Testis (tissue), 2 donors: ENCODE measurements at regions not wholly inside any gene's neighbourhood (a gene's known extent, or its start where the extent isn't known, plus 50 kb on each side); places are given as distances from the start of the nearest gene placed in this dataset.
"Not testable (repeated sequence)": the region's sequence is repeated elsewhere in the genome, so short reads cannot be mapped to it uniquely, and the experiment has no call there.

ENCODE experiments used
- DNase-seq: peaks from one replicate; pipeline ENCODE4 v3.0.0-alpha.2; 2019
- H3K27ac ChIP-seq, 2 donors: fragments of 200-600 bp; sonication (generic); one replicate each; pipeline ENCODE4 v1.5.1; 2019
- H3K27me3 ChIP-seq: fragments of 200-600 bp; sonication (generic); one replicate; pipeline ENCODE4 v1.5.1; 2019
- H3K36me3 ChIP-seq: fragments of 200-600 bp; sonication (generic); one replicate; pipeline ENCODE4 v1.5.1; 2017; ENCODE audit warnings: low read depth; ENCODE audit errors: missing control alignments
- H3K4me1 ChIP-seq: fragments of 200-600 bp; sonication (generic); one replicate; pipeline ENCODE4 v1.5.1; 2019
- H3K4me3 ChIP-seq, 2 donors: fragments of 200-600 bp; sonication (generic); one replicate each; pipeline ENCODE4 v1.5.1; 2017 to 2019
- H3K9me3 ChIP-seq: fragments of 200-600 bp; sonication (generic); one replicate; pipeline ENCODE4 v1.5.1; 2017
- POLR2A ChIP-seq: fragments of 450-650 bp; IDR thresholded peaks from one replicate; pipeline ENCODE4 v1.6.1; 2017; ENCODE audit warnings: antibody characterized with exemption, mild to moderate bottlenecking, moderate library complexity
- WGBS, 2 donors: methylation state at CpG; one replicate each; pipeline ENCODE4 v1.1.5; 2018; 5-methylcytosine and 5-hydroxymethylcytosine counted together
- intact Hi-C: fragments of 100-400 bp; cut with DNase I; formaldehyde crosslinking; loops from one replicate; pipeline ENCODE4 v1.15.1; 2023; ENCODE audit warnings: low total_unique reads
- TF ChIP-seq, protein P1 (sequence below), 3 experiments: fragments of 450-650 bp in 2 of 3; fragments of 200-600 bp in 1 of 3; sonication (generic) in 1 of 3; IDR thresholded peaks; one replicate each; pipeline ENCODE4 v1.5.1; 2016 to 2019; ENCODE audit warnings: antibody characterized with exemption in 3 of 3, mild to moderate bottlenecking in 2 of 3, moderate library complexity in 1 of 3

DNA sequence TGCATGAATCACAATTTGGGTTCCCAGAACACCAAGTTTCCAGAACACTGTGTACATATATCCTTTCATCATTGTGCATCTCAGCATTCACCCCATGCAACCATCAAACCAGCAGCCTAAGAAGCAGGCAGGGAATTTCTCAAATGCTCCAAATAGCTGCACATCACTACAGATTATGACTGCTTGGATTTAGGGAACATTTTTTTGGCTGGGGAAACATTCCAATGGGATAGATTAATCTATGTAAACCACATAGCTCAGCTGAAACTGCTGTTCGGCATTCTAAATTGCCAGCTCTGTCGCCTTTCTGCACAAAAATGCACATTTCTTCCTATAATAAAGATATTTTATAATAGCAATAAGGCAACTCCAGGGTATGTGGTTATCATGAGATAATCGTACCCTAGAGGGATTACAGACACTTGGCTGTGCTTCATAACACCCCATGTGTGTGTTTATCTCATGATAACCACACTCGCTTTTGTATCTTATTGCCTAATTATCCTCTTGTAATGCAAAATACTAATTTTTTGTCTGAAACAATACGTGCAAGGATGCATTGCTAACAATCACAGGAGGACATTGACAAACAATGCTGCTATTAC lies 483.7 kb upstream of the DPH6 start:
- no peaks in the 10 kb centered on the region for H3K36me3 ChIP-seq
- 69 to 75% methylated on average over 5 of the region's 5 CpGs for WGBS, 2 donors
- no peaks in the 10 kb centered on the region for H3K27me3 ChIP-seq
- no peak overlapping the region for H3K4me3 ChIP-seq
- no peaks in the 10 kb centered on the region for H3K9me3 ChIP-seq
- DNase-seq, result no peak
- H3K4me1 ChIP-seq, result no peaks in the 10 kb centered on the region
- intact Hi-C loops, result no loop called here
- no peak overlapping the region for H3K27ac ChIP-seq
- no peak for TF ChIP-seq POLR2A

DNA sequence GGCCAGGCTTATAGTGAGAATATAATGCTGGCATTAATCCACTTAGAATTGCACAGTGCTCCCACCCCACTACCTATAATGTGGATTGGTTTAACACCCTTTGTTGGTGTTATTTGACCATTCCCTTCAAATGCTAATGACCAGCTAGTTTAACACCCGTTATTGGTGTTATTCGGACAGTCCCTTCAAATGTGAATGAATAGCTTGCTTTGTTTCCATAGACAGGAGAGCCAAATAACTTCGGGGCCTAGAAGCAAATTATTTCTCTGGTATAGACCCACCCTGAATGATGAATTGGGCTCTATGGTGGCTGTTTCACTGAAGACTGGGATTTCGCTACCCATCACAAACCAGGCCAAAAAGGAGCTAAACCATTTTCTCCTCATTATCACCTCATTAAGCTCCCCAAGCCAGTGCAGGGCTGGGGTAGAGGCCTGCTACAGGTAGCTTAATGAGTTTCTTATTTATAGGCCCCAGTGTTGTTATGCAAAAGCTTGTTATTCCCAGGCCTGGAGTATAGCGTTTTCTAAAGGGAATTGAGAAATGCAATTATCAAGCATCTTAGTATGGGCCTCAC lies 494.1 kb upstream of the DPH6 start:
- H3K9me3 ChIP-seq, result no peaks in the 10 kb centered on the region
- TF ChIP-seq, protein P1, sequence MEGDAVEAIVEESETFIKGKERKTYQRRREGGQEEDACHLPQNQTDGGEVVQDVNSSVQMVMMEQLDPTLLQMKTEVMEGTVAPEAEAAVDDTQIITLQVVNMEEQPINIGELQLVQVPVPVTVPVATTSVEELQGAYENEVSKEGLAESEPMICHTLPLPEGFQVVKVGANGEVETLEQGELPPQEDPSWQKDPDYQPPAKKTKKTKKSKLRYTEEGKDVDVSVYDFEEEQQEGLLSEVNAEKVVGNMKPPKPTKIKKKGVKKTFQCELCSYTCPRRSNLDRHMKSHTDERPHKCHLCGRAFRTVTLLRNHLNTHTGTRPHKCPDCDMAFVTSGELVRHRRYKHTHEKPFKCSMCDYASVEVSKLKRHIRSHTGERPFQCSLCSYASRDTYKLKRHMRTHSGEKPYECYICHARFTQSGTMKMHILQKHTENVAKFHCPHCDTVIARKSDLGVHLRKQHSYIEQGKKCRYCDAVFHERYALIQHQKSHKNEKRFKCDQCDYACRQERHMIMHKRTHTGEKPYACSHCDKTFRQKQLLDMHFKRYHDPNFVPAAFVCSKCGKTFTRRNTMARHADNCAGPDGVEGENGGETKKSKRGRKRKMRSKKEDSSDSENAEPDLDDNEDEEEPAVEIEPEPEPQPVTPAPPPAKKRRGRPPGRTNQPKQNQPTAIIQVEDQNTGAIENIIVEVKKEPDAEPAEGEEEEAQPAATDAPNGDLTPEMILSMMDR (IDR thresholded peaks at IDR 0.05), result no peak
- no peak for TF ChIP-seq POLR2A
- no peak for DNase-seq
- H3K4me3 ChIP-seq, result no peak overlapping the region
- no peaks in the 10 kb centered on the region for H3K4me1 ChIP-seq
- no peaks in the 10 kb centered on the region for H3K36me3 ChIP-seq
- intact Hi-C loops, result no loop called here
- H3K27ac ChIP-seq, result no peak overlapping the region
- WGBS, 2 donors, result 84 to 85% methylated on average over 5 of the region's 5 CpGs
- H3K27me3 ChIP-seq, result no peaks in the 10 kb centered on the region

DNA sequence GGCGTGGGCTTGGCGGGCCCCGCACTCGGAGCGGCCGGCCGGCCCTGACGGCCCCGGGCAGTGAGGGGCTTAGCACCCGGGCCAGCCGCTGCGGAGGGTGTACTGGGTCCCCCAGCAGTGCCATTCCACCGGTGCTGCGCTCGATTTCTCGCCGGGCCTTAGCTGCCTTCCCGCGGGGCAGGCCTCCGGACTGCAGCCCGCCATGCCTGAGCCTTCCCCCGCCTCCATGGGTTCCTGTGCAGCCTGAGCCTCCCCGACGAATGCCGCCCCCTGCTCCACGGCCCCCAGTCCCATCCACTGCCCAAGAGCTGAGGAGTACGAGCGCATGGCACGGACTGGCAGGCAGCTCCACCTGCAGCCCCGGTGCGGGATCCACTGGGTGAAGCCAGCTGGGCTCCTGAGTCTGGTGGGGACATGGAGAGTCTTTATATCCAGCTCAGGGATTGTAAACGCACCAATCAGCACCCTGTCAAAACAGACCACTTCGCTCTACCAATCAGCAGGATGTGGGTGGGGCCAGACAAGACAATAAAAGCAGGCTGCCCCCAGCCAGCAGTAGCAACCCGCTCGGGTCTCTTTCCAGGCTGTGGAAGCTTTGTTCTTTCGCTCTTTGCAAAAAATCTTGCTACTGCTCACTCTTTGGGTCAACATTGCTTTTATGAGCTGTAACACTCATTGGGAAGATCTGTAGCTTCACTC lies 501.2 kb upstream of the DPH6 start:
- H3K27me3 ChIP-seq, H3K4me1 ChIP-seq, intact Hi-C loops, H3K27ac ChIP-seq, H3K36me3 ChIP-seq, H3K9me3 ChIP-seq: not testable (repeated sequence)
- 67 to 80% methylated on average over 17 to 36 of the region's 36 CpGs for WGBS, 2 donors
- peak overlapping the region; percentile 12 to 37 for H3K4me3 ChIP-seq
- DNase-seq, result peak; percentile 62

DNA sequence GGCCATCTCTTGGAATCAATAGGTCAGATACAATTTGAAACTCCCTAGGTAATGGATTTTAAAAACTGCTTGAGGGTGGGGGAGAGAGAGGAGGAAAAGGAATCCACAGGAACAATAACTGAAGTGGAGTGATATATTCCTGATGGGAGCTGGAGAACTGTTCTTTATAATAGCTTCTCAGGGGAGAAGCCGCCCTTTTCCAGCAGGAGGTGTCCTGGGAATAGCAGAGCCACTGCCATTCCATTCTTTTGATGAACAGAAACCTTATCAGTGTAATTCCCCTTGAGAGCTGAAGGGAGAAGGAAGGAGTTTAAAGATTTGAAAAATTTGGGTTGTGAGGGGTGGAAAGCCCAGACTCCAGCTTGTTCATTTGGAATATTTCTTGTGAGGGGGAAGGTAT lies 504.9 kb upstream of the DPH6 start:
- no peak for TF ChIP-seq POLR2A
- TF ChIP-seq, protein P1 (IDR thresholded peaks at IDR 0.05), result no peak
- intact Hi-C loops, result no loop called here
- H3K36me3 ChIP-seq, result no peaks in the 10 kb centered on the region
- DNase-seq, result no peak
- WGBS, 2 donors, result 57 to 76% methylated on average over 1 of the region's 1 CpG
- H3K4me1 ChIP-seq, result no peaks in the 10 kb centered on the region
- no peaks in the 10 kb centered on the region for H3K9me3 ChIP-seq
- no peaks in the 10 kb centered on the region for H3K27me3 ChIP-seq
- H3K27ac ChIP-seq, result no peak overlapping the region
- H3K4me3 ChIP-seq, result no peak overlapping the region

- H3K27me3 ChIP-seq, H3K27ac ChIP-seq, H3K36me3 ChIP-seq, H3K4me1 ChIP-seq, intact Hi-C loops, H3K9me3 ChIP-seq, H3K4me3 ChIP-seq: not testable (repeated sequence)
- 29 to 41% methylated on average over 1 of the region's 1 CpG for WGBS, 2 donors
- peak; percentile 44 for DNase-seq
Observed at GRCh38 chr15:36052641-36053040, 506.7 kb upstream of the DPH6 start.

DNA sequence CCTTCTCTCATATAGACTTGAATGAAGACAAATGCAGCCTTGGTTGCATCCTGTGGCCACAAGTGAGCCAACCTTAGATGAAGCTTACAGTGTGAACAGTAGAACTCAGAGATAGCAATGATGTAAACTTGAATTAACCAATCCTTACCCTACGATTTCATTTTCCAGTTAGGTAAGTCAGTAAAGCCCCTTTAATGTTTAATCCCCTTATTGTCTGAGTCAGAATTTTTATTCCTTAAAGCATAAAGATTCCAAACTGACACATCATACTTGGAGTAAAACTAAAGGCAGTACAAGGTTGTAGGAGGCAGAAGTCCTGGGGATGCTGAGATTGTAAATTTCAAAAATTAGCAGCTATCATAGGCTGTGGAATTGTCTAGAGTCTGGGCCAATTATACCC lies 507.8 kb upstream of the DPH6 start:
- TF ChIP-seq POLR2A, result no peak
- TF ChIP-seq, protein P1 (IDR thresholded peaks at IDR 0.05), result no peak
- intact Hi-C loops, result no loop called here
- H3K4me1 ChIP-seq, result no peaks in the 10 kb centered on the region
- H3K27me3 ChIP-seq, result no peaks in the 10 kb centered on the region
- H3K9me3 ChIP-seq, result no peaks in the 10 kb centered on the region
- no peak for DNase-seq
- no peak overlapping the region for H3K4me3 ChIP-seq
- H3K27ac ChIP-seq, result no peak overlapping the region
- 90 to 92% methylated on average over 1 of the region's 1 CpG for WGBS, 2 donors
- no peaks in the 10 kb centered on the region for H3K36me3 ChIP-seq
